ENCODE measurements at regions not wholly inside any gene's neighbourhood (a gene's known extent, or its start where the extent isn't known, plus 50 kb on each side); places are given as distances from the start of the nearest gene placed in this dataset.

DNA sequence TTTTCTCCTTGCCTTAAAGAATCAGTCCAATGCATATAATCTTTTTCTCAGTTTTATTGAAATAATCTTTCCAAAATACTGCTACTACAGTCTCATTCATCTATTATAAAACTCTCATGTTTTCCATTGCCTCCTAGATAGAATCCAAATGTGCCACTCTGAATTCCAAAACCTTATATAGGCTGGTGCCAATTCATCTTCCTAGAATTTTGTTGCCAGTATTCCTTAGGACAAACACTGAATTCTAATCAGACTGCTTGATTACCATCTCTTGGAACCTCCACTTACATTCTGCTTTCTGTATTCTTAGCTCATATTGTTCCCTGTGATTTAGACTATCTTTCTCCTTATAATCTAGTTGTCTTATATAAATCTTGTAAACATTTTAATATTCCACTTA, 427.6 kb upstream of the DCC start:
- no peak overlapping the region for H3K4me2 ChIP-seq (replicated peaks; ENCODE audit: extremely low read depth, low read length, poor library complexity, severe bottlenecking)
- Mint-ChIP-seq H3K27ac (no peak overlapping the region), H3K27me3 (ENCODE audit: low read depth in 3 of 3) (no peaks in the 10 kb centered on the region), H3K36me3 (no peaks in the 10 kb centered on the region), H3K9me3 (peaks cover 0 to 2% (median 0%) of the 10 kb centered on the region in 7 donors), H3K4me3 (no peak overlapping the region), H3K4me1 (no peaks in the 10 kb centered on the region)
- no peak overlapping the region for H3K27ac ChIP-seq (ENCODE audit: low read depth in 1 of 2, low read length in 2 of 2)
- no peaks in the 10 kb centered on the region for H3K79me2 ChIP-seq (ENCODE audit: insufficient read depth, low read length)
- no peak overlapping the region for H2AFZ ChIP-seq (ENCODE audit: insufficient read depth, low read depth, low read length, poor library complexity, severe bottlenecking)
- no peak for DNase-seq
- H3K4me3 ChIP-seq (replicated peaks in 1 of 3; ENCODE audit: low read depth in 2 of 3, low read length in 3 of 3), result no peak overlapping the region
- no peaks in the 10 kb centered on the region for H4K20me1 ChIP-seq (ENCODE audit: insufficient read depth, low read length)
- H3K9ac ChIP-seq (ENCODE audit: insufficient read depth, low read length, poor library complexity, severe bottlenecking), result no peak overlapping the region
- no peaks in the 10 kb centered on the region for H3K4me1 ChIP-seq (ENCODE audit: control insufficient read depth in 1 of 2, insufficient read depth in 2 of 2, low read length in 2 of 2)
- TF ChIP-seq, protein P1, sequence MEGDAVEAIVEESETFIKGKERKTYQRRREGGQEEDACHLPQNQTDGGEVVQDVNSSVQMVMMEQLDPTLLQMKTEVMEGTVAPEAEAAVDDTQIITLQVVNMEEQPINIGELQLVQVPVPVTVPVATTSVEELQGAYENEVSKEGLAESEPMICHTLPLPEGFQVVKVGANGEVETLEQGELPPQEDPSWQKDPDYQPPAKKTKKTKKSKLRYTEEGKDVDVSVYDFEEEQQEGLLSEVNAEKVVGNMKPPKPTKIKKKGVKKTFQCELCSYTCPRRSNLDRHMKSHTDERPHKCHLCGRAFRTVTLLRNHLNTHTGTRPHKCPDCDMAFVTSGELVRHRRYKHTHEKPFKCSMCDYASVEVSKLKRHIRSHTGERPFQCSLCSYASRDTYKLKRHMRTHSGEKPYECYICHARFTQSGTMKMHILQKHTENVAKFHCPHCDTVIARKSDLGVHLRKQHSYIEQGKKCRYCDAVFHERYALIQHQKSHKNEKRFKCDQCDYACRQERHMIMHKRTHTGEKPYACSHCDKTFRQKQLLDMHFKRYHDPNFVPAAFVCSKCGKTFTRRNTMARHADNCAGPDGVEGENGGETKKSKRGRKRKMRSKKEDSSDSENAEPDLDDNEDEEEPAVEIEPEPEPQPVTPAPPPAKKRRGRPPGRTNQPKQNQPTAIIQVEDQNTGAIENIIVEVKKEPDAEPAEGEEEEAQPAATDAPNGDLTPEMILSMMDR (IDR thresholded peaks at IDR 0.05), result no peak
- intact Hi-C loops (cut with micrococcal nuclease), result no loop called here
- H3K9me3 ChIP-seq (replicated peaks in 1 of 2; ENCODE audit: control insufficient read depth in 1 of 2, insufficient read depth in 1 of 2, low read length in 2 of 2), result no peaks in the 10 kb centered on the region
- no peaks in the 10 kb centered on the region for H3K27me3 ChIP-seq (ENCODE audit: control insufficient read depth in 2 of 2, insufficient read depth in 2 of 2, low read length in 2 of 2)
- H3K36me3 ChIP-seq (replicated peaks in 1 of 2; ENCODE audit: control insufficient read depth in 1 of 2, insufficient read depth in 2 of 2, low read length in 2 of 2), result no peaks in the 10 kb centered on the region

- no CpG with 5 or more reads among the region's 7 CpGs for WGBS (ENCODE audit: insufficient coverage)
These were observed 424.8 kb upstream of the DCC start for GRCh38 chr18:51915176-51915575.

More at GRCh38 chr18:51915176-51915575, 424.8 kb upstream of the DCC start:
- H3K9me3 Mint-ChIP-seq, result peaks cover 0 to 4% (median 0%) of the 10 kb centered on the region in 7 donors
- no peak overlapping the region for H3K4me3 Mint-ChIP-seq
- no peaks in the 10 kb centered on the region for H4K20me1 ChIP-seq (ENCODE audit: insufficient read depth, low read length)
- no peaks in the 10 kb centered on the region for H3K36me3 Mint-ChIP-seq
- H3K9me3 ChIP-seq (replicated peaks in 1 of 2; ENCODE audit: control insufficient read depth in 1 of 2, insufficient read depth in 1 of 2, low read length in 2 of 2), result peaks cover 0 to 4% of the 10 kb centered on the region in 2 donors
- no peaks in the 10 kb centered on the region for H3K4me1 Mint-ChIP-seq
- no peaks in the 10 kb centered on the region for H3K27me3 Mint-ChIP-seq (ENCODE audit: low read depth in 3 of 3)
- H3K79me2 ChIP-seq (ENCODE audit: insufficient read depth, low read length), result no peaks in the 10 kb centered on the region
- no peak overlapping the region for H3K4me2 ChIP-seq (replicated peaks; ENCODE audit: extremely low read depth, low read length, poor library complexity, severe bottlenecking)
- no peaks in the 10 kb centered on the region for H3K27me3 ChIP-seq (ENCODE audit: control insufficient read depth in 2 of 2, insufficient read depth in 2 of 2, low read length in 2 of 2)
- H3K4me3 ChIP-seq (replicated peaks in 1 of 3; ENCODE audit: low read depth in 2 of 3, low read length in 3 of 3), result no peak overlapping the region
- intact Hi-C loops (cut with micrococcal nuclease), result no loop called here
- H3K36me3 ChIP-seq (replicated peaks in 1 of 2; ENCODE audit: control insufficient read depth in 1 of 2, insufficient read depth in 2 of 2, low read length in 2 of 2), result no peaks in the 10 kb centered on the region
- no peak overlapping the region for H2AFZ ChIP-seq (ENCODE audit: insufficient read depth, low read depth, low read length, poor library complexity, severe bottlenecking)
- no peaks in the 10 kb centered on the region for H3K4me1 ChIP-seq (ENCODE audit: control insufficient read depth in 1 of 2, insufficient read depth in 2 of 2, low read length in 2 of 2)
- TF ChIP-seq, protein P1 (IDR thresholded peaks at IDR 0.05), result no peak
- H3K27ac Mint-ChIP-seq, result no peak overlapping the region
- no peak overlapping the region for H3K9ac ChIP-seq (ENCODE audit: insufficient read depth, low read length, poor library complexity, severe bottlenecking)
- DNase-seq, result no peak
- no peak overlapping the region for H3K27ac ChIP-seq (ENCODE audit: low read depth in 1 of 2, low read length in 2 of 2)

Data from CD14-positive monocyte (primary cell).